GM12864 (cell line): ENCODE measurements at regions not wholly inside any gene's neighbourhood (a gene's known extent, or its start where the extent isn't known, plus 50 kb on each side); places are given as distances from the start of the nearest gene placed in this dataset.
"Not testable (repeated sequence)": the region's sequence is repeated elsewhere in the genome, so short reads cannot be mapped to it uniquely, and the experiment has no call there.

Source experiments
- DNase-seq: peaks from one replicate; pipeline ENCODE4 v3.0.0-alpha.2; 2011; ENCODE audit warnings: low read depth
- H3K4me3 ChIP-seq: 2 replicates; pipeline ENCODE4 v1.5.1; 2011; ENCODE audit warnings: mild to moderate bottlenecking, low read depth, low read length, control low read depth
- TF ChIP-seq, protein P1 (sequence below): IDR thresholded peaks from 2 replicates; pipeline ENCODE4 v1.5.1; 2011; ENCODE audit warnings: low read depth, mild to moderate bottlenecking, moderate library complexity, low read length, control low read depth, inconsistent platforms; ENCODE audit errors: missing control alignments

DNA sequence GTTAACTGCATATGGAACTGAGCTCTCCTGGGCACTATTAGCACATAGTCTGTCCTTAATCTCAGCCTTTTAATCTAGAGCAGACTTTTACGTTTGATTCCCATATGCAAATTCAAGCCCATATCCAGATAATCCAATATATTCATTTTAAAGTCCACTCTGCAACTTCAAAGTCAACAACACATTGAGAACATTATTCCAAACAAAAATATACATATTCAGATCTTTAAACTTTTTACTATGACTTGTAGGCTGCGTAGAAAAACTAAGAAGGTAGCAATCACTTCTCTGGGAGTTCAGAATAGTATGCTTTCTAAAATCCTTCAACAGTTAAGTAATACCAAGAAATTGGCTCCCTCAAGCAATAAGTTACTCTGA, 499.4 kb downstream of the SPATA31D1 start:
- TF ChIP-seq, protein P1, sequence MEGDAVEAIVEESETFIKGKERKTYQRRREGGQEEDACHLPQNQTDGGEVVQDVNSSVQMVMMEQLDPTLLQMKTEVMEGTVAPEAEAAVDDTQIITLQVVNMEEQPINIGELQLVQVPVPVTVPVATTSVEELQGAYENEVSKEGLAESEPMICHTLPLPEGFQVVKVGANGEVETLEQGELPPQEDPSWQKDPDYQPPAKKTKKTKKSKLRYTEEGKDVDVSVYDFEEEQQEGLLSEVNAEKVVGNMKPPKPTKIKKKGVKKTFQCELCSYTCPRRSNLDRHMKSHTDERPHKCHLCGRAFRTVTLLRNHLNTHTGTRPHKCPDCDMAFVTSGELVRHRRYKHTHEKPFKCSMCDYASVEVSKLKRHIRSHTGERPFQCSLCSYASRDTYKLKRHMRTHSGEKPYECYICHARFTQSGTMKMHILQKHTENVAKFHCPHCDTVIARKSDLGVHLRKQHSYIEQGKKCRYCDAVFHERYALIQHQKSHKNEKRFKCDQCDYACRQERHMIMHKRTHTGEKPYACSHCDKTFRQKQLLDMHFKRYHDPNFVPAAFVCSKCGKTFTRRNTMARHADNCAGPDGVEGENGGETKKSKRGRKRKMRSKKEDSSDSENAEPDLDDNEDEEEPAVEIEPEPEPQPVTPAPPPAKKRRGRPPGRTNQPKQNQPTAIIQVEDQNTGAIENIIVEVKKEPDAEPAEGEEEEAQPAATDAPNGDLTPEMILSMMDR, result no peak
- no peak for DNase-seq
- H3K4me3 ChIP-seq, result no peak overlapping the region

DNA sequence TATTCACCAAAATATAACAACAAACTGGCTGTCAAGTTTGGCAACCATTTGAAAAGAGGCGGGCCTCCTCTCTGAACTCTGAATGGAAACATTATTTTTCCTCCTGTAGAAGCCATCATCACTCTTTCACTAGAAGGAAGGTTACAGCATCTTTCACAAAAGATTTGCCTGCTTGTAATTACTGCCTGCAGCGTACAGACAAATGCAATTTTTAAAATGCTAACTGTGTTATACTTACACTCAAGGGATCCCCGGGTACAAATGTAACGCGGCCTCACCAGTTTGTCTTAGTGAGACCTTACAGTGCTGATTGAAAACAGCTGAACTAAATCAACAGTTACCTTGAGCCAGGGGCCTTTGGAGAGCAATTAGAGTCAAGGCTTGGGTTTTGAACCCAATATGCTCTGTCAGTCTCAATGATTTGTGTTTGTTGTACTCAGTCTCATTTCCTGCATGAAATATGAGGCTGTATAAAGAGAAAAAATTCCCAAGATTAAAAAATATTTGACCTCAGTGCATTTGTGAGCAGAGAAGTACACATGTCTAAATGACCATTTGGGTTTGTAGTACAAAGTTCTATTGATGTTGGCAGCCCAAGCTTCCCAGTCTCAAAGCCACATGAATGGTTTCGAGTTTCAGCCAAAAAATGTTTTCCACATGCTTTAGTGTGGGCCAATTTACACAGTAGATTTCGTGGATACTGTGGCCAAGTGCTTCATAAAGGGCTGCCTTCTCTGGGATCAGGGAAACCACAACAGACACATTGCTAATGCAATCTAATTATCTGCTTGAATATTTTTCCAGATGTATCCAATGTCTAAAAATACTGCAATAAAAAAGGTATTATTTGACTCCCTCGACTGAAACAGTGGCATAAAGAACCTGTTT, 500.0 kb downstream of the SPATA31D1 start:
- DNase-seq, result no peak
- no peak overlapping the region for H3K4me3 ChIP-seq
- TF ChIP-seq, protein P1, result no peak

DNA sequence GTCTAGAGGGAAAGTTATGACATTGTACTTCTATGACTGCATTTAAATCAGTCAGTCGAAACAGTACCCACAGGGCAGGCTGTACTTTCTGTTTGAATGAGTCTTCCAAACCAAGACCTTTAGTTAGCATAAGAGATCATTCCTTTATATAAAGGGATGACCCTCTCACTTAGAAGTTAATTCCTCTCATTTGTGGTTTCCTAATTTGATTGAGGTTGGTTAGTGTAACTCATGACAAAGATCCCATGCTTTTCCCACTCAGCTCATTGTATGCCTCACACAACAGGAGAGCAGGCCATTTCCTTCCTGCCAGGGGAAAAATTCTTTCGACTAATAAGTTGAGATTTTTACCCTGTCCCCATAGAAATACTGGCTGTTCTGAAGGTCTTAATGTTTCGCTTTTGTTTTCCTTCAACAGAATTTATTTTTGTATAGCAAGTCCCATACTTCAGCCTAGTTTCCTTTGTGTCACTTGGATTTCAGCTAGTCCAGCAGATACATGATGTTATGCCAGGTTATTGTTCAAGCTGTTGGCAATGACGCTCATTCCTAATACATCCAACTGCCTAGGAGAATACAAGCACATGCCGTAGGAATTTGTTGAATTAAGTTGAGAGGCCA, 500.7 kb downstream of the SPATA31D1 start:
- H3K4me3 ChIP-seq, result no peak overlapping the region
- TF ChIP-seq, protein P1, result no peak
- DNase-seq, result no peak

DNA sequence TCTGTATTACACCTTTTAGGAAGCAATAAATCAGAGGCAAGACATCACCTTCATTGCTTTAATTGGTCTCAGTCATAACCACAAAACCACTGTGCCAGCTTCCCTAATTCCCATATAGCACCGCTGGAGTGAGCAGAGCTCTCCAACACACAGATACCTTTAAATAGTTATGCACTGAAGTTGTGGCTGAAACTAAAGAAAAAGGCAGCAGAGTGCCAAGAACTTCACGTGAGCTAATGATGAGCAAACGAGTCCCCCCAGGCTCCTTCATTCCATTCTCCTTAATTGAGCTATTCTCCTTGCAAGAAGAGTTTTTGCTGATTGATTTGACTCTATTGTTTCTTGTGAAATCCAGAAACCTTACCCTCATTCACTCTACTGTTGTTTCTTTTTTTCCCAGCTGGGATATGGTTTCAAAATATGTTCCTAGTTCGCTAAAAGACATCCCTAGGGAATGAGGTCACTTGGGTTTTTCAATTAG, 501.5 kb downstream of the SPATA31D1 start:
- no peak for DNase-seq
- TF ChIP-seq, protein P1, result no peak
- H3K4me3 ChIP-seq, result no peak overlapping the region

DNA sequence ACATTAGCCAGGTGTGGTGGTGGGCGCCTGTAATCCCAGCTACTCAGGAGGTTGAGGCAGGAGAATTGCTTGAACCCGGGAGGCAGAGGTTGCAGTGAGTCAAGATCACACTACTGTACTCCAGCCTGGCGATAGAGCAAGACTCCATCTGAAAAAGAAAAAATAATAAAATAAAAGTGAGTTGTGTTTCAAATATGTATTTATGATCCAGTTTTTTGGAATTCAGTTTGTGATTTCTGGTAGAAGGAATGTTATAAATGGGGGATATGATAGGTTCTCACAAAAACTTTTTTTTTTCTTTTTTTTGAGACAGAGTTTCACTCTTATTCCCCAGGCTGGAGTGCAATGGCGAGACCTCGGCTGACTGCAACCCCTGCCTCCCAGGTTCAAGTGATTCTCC, 502.2 kb downstream of the SPATA31D1 start:
- not testable (repeated sequence) for DNase-seq, H3K4me3 ChIP-seq

DNA sequence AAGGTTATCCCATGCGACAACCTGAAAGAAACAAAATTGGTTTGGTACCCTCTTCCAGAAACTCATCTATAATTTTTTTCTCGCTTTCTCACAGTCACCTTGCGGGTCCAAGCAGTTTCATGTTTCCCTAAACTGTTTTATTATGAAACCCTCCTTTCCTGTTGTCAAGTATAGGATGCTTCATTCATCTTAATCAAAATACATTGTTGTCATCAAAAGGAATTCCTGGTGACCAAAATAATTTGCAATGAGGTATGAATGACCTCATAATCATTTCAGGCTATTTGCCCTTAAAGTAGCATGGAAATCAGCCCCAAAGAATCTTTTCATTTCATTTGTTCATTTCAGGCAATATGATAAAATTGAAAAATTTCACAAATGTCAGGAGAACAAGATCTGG, 503.0 kb downstream of the SPATA31D1 start:
- TF ChIP-seq, protein P1, result no peak
- no peak overlapping the region for H3K4me3 ChIP-seq
- DNase-seq, result no peak

DNA sequence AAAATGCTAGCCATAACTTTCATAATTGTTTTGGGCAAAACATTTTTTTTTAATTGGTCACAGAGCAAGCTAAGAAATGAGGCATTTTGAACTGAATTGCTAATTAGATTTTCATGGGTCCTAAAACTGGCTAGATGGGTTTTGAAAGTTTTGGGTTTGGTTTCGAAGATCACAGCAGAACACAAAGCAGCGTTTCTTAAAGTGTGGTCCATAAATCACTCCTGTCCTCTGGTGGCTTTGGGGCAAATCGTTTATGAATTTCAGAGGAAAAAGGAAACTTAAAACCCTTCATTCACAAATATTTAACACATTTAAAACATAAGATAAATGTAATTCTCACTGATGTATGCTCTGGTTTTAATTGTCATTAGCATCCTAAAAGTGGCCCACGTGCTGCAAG, 503.7 kb downstream of the SPATA31D1 start:
- H3K4me3 ChIP-seq, result no peak overlapping the region
- TF ChIP-seq, protein P1, result no peak
- no peak for DNase-seq
